ENCODE measurements at regions not wholly inside any gene's neighbourhood (a gene's known extent, or its start where the extent isn't known, plus 50 kb on each side); places are given as distances from the start of the nearest gene placed in this dataset.
"Not testable (repeated sequence)": the region's sequence is repeated elsewhere in the genome, so short reads cannot be mapped to it uniquely, and the experiment has no call there.

GRCh38 chr19:30941591-30941990 lies 407.6 kb downstream of the TSHZ3 start:
- Histone ChIP-seq H3K36me3 (ENCODE audit: control insufficient read depth, insufficient read depth, low read length) (no peaks in the 10 kb centered on the region), H3K4me3 (ENCODE audit: low read length) (no peak overlapping the region), H3K9me3 (ENCODE audit: control insufficient read depth, low read length) (no peaks in the 10 kb centered on the region), H3K4me1 (ENCODE audit: control insufficient read depth, insufficient read depth, low read length) (no peaks in the 10 kb centered on the region), H3K9ac (ENCODE audit: low read length) (no peak overlapping the region), H3K27me3 (ENCODE audit: control insufficient read depth, insufficient read depth, low read length) (no peaks in the 10 kb centered on the region)

GRCh38 chr19:30936276-30936675 lies 413.0 kb downstream of the TSHZ3 start:
- Histone ChIP-seq H3K9me3 (ENCODE audit: control insufficient read depth, low read length) (no peaks in the 10 kb centered on the region), H3K27me3 (ENCODE audit: control insufficient read depth, insufficient read depth, low read length) (no peaks in the 10 kb centered on the region), H3K4me1 (ENCODE audit: control insufficient read depth, insufficient read depth, low read length) (no peaks in the 10 kb centered on the region), H3K36me3 (ENCODE audit: control insufficient read depth, insufficient read depth, low read length) (no peaks in the 10 kb centered on the region), H3K9ac (ENCODE audit: low read length) (no peak overlapping the region), H3K4me3 (ENCODE audit: low read length) (no peak overlapping the region)

- Histone ChIP-seq H3K4me3 (ENCODE audit: low read length) (no peak overlapping the region), H3K9ac (ENCODE audit: low read length) (no peak overlapping the region), H3K4me1 (ENCODE audit: control insufficient read depth, insufficient read depth, low read length) (no peaks in the 10 kb centered on the region), H3K36me3 (ENCODE audit: control insufficient read depth, insufficient read depth, low read length) (no peaks in the 10 kb centered on the region), H3K27me3 (ENCODE audit: control insufficient read depth, insufficient read depth, low read length) (no peaks in the 10 kb centered on the region), H3K9me3 (ENCODE audit: control insufficient read depth, low read length) (no peaks in the 10 kb centered on the region)
Measured at GRCh38 chr19:30935146-30935545, 414.1 kb downstream of the TSHZ3 start.

GRCh38 chr19:30933454-30933853 lies 415.8 kb downstream of the TSHZ3 start:
- not testable (repeated sequence) for H3K9me3 ChIP-seq (ENCODE audit: control insufficient read depth, low read length); H3K4me3 ChIP-seq (ENCODE audit: low read length); H3K27me3 ChIP-seq (ENCODE audit: control insufficient read depth, insufficient read depth, low read length); H3K4me1 ChIP-seq (ENCODE audit: control insufficient read depth, insufficient read depth, low read length); H3K36me3 ChIP-seq (ENCODE audit: control insufficient read depth, insufficient read depth, low read length); H3K9ac ChIP-seq (ENCODE audit: low read length)

- Histone ChIP-seq H3K9me3 (ENCODE audit: control insufficient read depth, low read length) (no peaks in the 10 kb centered on the region), H3K9ac (ENCODE audit: low read length) (no peak overlapping the region), H3K4me1 (ENCODE audit: control insufficient read depth, insufficient read depth, low read length) (no peaks in the 10 kb centered on the region), H3K27me3 (ENCODE audit: control insufficient read depth, insufficient read depth, low read length) (no peaks in the 10 kb centered on the region), H3K4me3 (ENCODE audit: low read length) (no peak overlapping the region), H3K36me3 (ENCODE audit: control insufficient read depth, insufficient read depth, low read length) (no peaks in the 10 kb centered on the region)
Measured at GRCh38 chr19:30932854-30933253, 416.4 kb downstream of the TSHZ3 start.

GRCh38 chr19:30930941-30931706 lies 418.1 kb downstream of the TSHZ3 start:
- no peaks in the 10 kb centered on the region for H3K9me3 ChIP-seq (ENCODE audit: control insufficient read depth, low read length)
- H3K9ac ChIP-seq (ENCODE audit: low read length), result no peak overlapping the region
- no peak overlapping the region for H3K4me3 ChIP-seq (ENCODE audit: low read length)
- no peaks in the 10 kb centered on the region for H3K27me3 ChIP-seq (ENCODE audit: control insufficient read depth, insufficient read depth, low read length)
- no peaks in the 10 kb centered on the region for H3K36me3 ChIP-seq (ENCODE audit: control insufficient read depth, insufficient read depth, low read length)
- H3K4me1 ChIP-seq (ENCODE audit: control insufficient read depth, insufficient read depth, low read length), result no peaks in the 10 kb centered on the region

GRCh38 chr19:30927705-30928104 lies 421.5 kb downstream of the TSHZ3 start:
- H3K27me3 ChIP-seq (ENCODE audit: control insufficient read depth, insufficient read depth, low read length), result no peaks in the 10 kb centered on the region

GRCh38 chr19:30924670-30925069 lies 424.6 kb downstream of the TSHZ3 start:
- Histone ChIP-seq H3K27me3 (ENCODE audit: control insufficient read depth, insufficient read depth, low read length) (no peaks in the 10 kb centered on the region), H3K4me3 (ENCODE audit: low read length) (no peak overlapping the region), H3K9me3 (ENCODE audit: control insufficient read depth, low read length) (no peaks in the 10 kb centered on the region), H3K9ac (ENCODE audit: low read length) (no peak overlapping the region), H3K36me3 (ENCODE audit: control insufficient read depth, insufficient read depth, low read length) (no peaks in the 10 kb centered on the region), H3K4me1 (ENCODE audit: control insufficient read depth, insufficient read depth, low read length) (no peaks in the 10 kb centered on the region)

More at GRCh38 chr19:30927705-30928104, 421.5 kb downstream of the TSHZ3 start:
- Histone ChIP-seq H3K4me3 (ENCODE audit: low read length) (no peak overlapping the region), H3K9ac (ENCODE audit: low read length) (no peak overlapping the region), H3K4me1 (ENCODE audit: control insufficient read depth, insufficient read depth, low read length) (no peaks in the 10 kb centered on the region), H3K9me3 (ENCODE audit: control insufficient read depth, low read length) (no peaks in the 10 kb centered on the region), H3K36me3 (ENCODE audit: control insufficient read depth, insufficient read depth, low read length) (no peaks in the 10 kb centered on the region)

GRCh38 chr19:30924069-30924636 lies 425.1 kb downstream of the TSHZ3 start:
- H3K4me3 ChIP-seq (ENCODE audit: low read length), result no peak overlapping the region
- H3K36me3 ChIP-seq (ENCODE audit: control insufficient read depth, insufficient read depth, low read length), result no peaks in the 10 kb centered on the region
- no peak overlapping the region for H3K9ac ChIP-seq (ENCODE audit: low read length)
- no peaks in the 10 kb centered on the region for H3K27me3 ChIP-seq (ENCODE audit: control insufficient read depth, insufficient read depth, low read length)
- H3K4me1 ChIP-seq (ENCODE audit: control insufficient read depth, insufficient read depth, low read length), result no peaks in the 10 kb centered on the region
- no peaks in the 10 kb centered on the region for H3K9me3 ChIP-seq (ENCODE audit: control insufficient read depth, low read length)

- H3K27me3 ChIP-seq (ENCODE audit: control insufficient read depth, insufficient read depth, low read length), result no peaks in the 10 kb centered on the region
Measured at GRCh38 chr19:30923621-30924020, 425.6 kb downstream of the TSHZ3 start.

GRCh38 chr19:30923096-30923495 lies 426.1 kb downstream of the TSHZ3 start:
- H3K4me3 ChIP-seq (ENCODE audit: low read length), result no peak overlapping the region
- no peaks in the 10 kb centered on the region for H3K27me3 ChIP-seq (ENCODE audit: control insufficient read depth, insufficient read depth, low read length)

More at GRCh38 chr19:30923621-30924020, 425.6 kb downstream of the TSHZ3 start:
- H3K9me3 ChIP-seq (ENCODE audit: control insufficient read depth, low read length), result no peaks in the 10 kb centered on the region
- no peak overlapping the region for H3K9ac ChIP-seq (ENCODE audit: low read length)
- H3K36me3 ChIP-seq (ENCODE audit: control insufficient read depth, insufficient read depth, low read length), result no peaks in the 10 kb centered on the region
- H3K4me3 ChIP-seq (ENCODE audit: low read length), result no peak overlapping the region
- H3K4me1 ChIP-seq (ENCODE audit: control insufficient read depth, insufficient read depth, low read length), result no peaks in the 10 kb centered on the region

GRCh38 chr19:30920222-30920621 lies 429.0 kb downstream of the TSHZ3 start:
- no peaks in the 10 kb centered on the region for H3K36me3 ChIP-seq (ENCODE audit: control insufficient read depth, insufficient read depth, low read length)
- H3K4me1 ChIP-seq (ENCODE audit: control insufficient read depth, insufficient read depth, low read length), result no peaks in the 10 kb centered on the region
- H3K4me3 ChIP-seq (ENCODE audit: low read length), result no peak overlapping the region
- no peaks in the 10 kb centered on the region for H3K27me3 ChIP-seq (ENCODE audit: control insufficient read depth, insufficient read depth, low read length)
- H3K9me3 ChIP-seq (ENCODE audit: control insufficient read depth, low read length), result no peaks in the 10 kb centered on the region
- H3K9ac ChIP-seq (ENCODE audit: low read length), result no peak overlapping the region

More at GRCh38 chr19:30923096-30923495, 426.1 kb downstream of the TSHZ3 start:
- no peak overlapping the region for H3K9ac ChIP-seq (ENCODE audit: low read length)
- no peaks in the 10 kb centered on the region for H3K9me3 ChIP-seq (ENCODE audit: control insufficient read depth, low read length)
- H3K4me1 ChIP-seq (ENCODE audit: control insufficient read depth, insufficient read depth, low read length), result no peaks in the 10 kb centered on the region
- H3K36me3 ChIP-seq (ENCODE audit: control insufficient read depth, insufficient read depth, low read length), result no peaks in the 10 kb centered on the region
